ENCODE measurements at regions not wholly inside any gene's neighbourhood (a gene's known extent, or its start where the extent isn't known, plus 50 kb on each side); places are given as distances from the start of the nearest gene placed in this dataset.

GRCh38 chr7:29657856-29658255 is 94.2 kb downstream of the PRR15 start:
- Histone ChIP-seq H3K9ac (replicated peaks in 1 of 4; ENCODE audit: extremely low read depth in 1 of 4, low read depth in 3 of 4, low read length in 3 of 4) (no peak overlapping the region), H4K91ac (replicated peaks; ENCODE audit: insufficient read length, low read length) (no peak overlapping the region), H2BK12ac (ENCODE audit: low read depth, low read length) (no peak overlapping the region), H3K27me3 (replicated peaks in 1 of 4; ENCODE audit: control insufficient read depth in 3 of 4, extremely low read depth in 1 of 4, insufficient read depth in 3 of 4, low read length in 3 of 4) (no peaks in the 10 kb centered on the region), H3K4me3 (ENCODE audit: extremely low read depth in 1 of 4, insufficient read depth in 2 of 4, low read depth in 3 of 4, low read length in 4 of 4) (no peak overlapping the region), H3K27ac (ENCODE audit: low read depth, low read length) (no peak overlapping the region), H2BK20ac (ENCODE audit: low read length) (no peak overlapping the region), H3K23me2 (ENCODE audit: low read depth, low read length) (no peaks in the 10 kb centered on the region), H3K79me1 (ENCODE audit: low read depth, low read length) (no peaks in the 10 kb centered on the region), H3K23ac (ENCODE audit: insufficient read length) (no peak overlapping the region), H2AK5ac (ENCODE audit: low read depth, low read length) (no peak overlapping the region), H3K9me3 (ENCODE audit: insufficient read depth in 2 of 2, low read depth in 1 of 2, low read length in 1 of 2) (no peaks in the 10 kb centered on the region), H3K14ac (ENCODE audit: insufficient read length) (no peak overlapping the region), H3K4me1 (replicated peaks in 1 of 4; ENCODE audit: control insufficient read depth in 3 of 4, insufficient read depth in 4 of 4, low read length in 3 of 4) (no peaks in the 10 kb centered on the region), H3K4ac (replicated peaks; ENCODE audit: insufficient read length, low read depth, low read length) (no peak overlapping the region), H4K5ac (ENCODE audit: insufficient read length, low read depth, low read length) (no peak overlapping the region), H2AFZ (ENCODE audit: low read length) (no peak overlapping the region), H3K36me3 (ENCODE audit: control insufficient read depth in 2 of 4, insufficient read depth in 4 of 4, low read length in 3 of 4) (no peaks in the 10 kb centered on the region), H4K20me1 (replicated peaks in 1 of 2; ENCODE audit: control insufficient read depth in 1 of 2, insufficient read depth in 2 of 2, low read length in 2 of 2) (no peaks in the 10 kb centered on the region), H3K79me2 (ENCODE audit: control insufficient read depth in 1 of 2, insufficient read depth in 2 of 2, low read length in 2 of 2) (no peaks in the 10 kb centered on the region), H3K56ac (replicated peaks; ENCODE audit: insufficient read length, low read depth, low read length) (no peak overlapping the region), H4K8ac (ENCODE audit: extremely low read depth, insufficient read depth, low read length) (no peak overlapping the region), H3K18ac (ENCODE audit: extremely low read depth, low read length) (no peak overlapping the region), H2BK120ac (replicated peaks; ENCODE audit: low read depth, low read length) (no peak overlapping the region), H2BK15ac (ENCODE audit: low read length) (no peak overlapping the region), H2BK5ac (ENCODE audit: low read depth, low read length) (no peak overlapping the region), H3K4me2 (ENCODE audit: insufficient read depth in 1 of 2, low read depth in 2 of 2, low read length in 2 of 2) (no peak overlapping the region)
- WGBS, 2 experiments (ENCODE audit: extremely low coverage in 1 of 2, insufficient coverage in 1 of 2, insufficient read length in 1 of 2, insufficient replicate concordance in 2 of 2, low coverage in 1 of 2, low lambda C conversion rate in 2 of 2, missing lambda C conversion rate in 1 of 2) = 85% methylated on average over 7 of the region's 7 CpGs; no CpG with 5 or more reads in 1 of the 2 experiments
- no peak for DNase-seq (ENCODE audit: low read depth in 1 of 2, low spot score in 2 of 2)
- FAIRE-seq = no peak
- ChIA-PET CTCF (ENCODE audit: partially characterized antibody) (no interaction called here), POLR2A (ENCODE audit: partially characterized antibody) (no interaction called here)
- no peak for TF ChIP-seq HDAC6 (IDR thresholded peaks at IDR 0.05; ENCODE audit: low read depth, low read length)
- TF ChIP-seq TBP (IDR thresholded peaks at IDR 0.05; ENCODE audit: low read depth, low read length) = no peak
- TF ChIP-seq ATF3 (IDR thresholded peaks at IDR 0.05; ENCODE audit: insufficient read depth, low read depth, low read length) = no peak
- no peak for TF ChIP-seq SP1 (IDR thresholded peaks at IDR 0.05; ENCODE audit: low read depth, low read length)
- no peak for TF ChIP-seq TCF12 (IDR thresholded peaks at IDR 0.05; ENCODE audit: low read depth, low read length)
- no peak for TF ChIP-seq SIX5 (IDR thresholded peaks at IDR 0.05; ENCODE audit: low read depth, low read length)
- TF ChIP-seq CHD1 (IDR thresholded peaks at IDR 0.05; ENCODE audit: low read depth, low read length) = no peak
- no peak for TF ChIP-seq CHD2 (IDR thresholded peaks at IDR 0.05; ENCODE audit: low read length)
- TF ChIP-seq, protein P1, sequence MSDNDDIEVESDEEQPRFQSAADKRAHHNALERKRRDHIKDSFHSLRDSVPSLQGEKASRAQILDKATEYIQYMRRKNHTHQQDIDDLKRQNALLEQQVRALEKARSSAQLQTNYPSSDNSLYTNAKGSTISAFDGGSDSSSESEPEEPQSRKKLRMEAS (IDR thresholded peaks at IDR 0.05) = no peak
- TF ChIP-seq RFX5 (IDR thresholded peaks at IDR 0.05; ENCODE audit: borderline replicate concordance, low read depth, low read length) = no peak
- no peak for TF ChIP-seq POLR2A (IDR thresholded peaks at IDR 0.05; ENCODE audit: control extremely low read depth in 1 of 2, low read depth in 2 of 2, low read length in 2 of 2)
- no peak for TF ChIP-seq SP2 (IDR thresholded peaks at IDR 0.05; ENCODE audit: low read length)
